Hepatocyte (in vitro differentiated cells): ENCODE measurements at regions not wholly inside any gene's neighbourhood (a gene's known extent, or its start where the extent isn't known, plus 50 kb on each side); places are given as distances from the start of the nearest gene placed in this dataset.
A peak's percentile ranks its signal among the peaks of the same experiment; 100 is the strongest.

Experiments
- DNase-seq: peaks from one replicate; pipeline ENCODE4 v3.0.0-alpha.2; 2016; ENCODE audit warnings: low spot score
- H2AFZ ChIP-seq: fragments of 200-600 bp; sonication (generic); 2 replicates; pipeline ENCODE4 v1.6.0; 2016; ENCODE audit warnings: antibody characterized with exemption, mild to moderate bottlenecking
- H3K27ac ChIP-seq: fragments of 200-600 bp; sonication (generic); 2 replicates; pipeline ENCODE4 v1.5.1; 2016; ENCODE audit warnings: mild to moderate bottlenecking
- H3K27me3 ChIP-seq: fragments of 200-600 bp; sonication (generic); 2 replicates; pipeline ENCODE4 v1.6.1; 2016
- H3K36me3 ChIP-seq: fragments of 200-600 bp; sonication (generic); replicated peaks from 2 replicates; pipeline ENCODE4 v1.5.1; 2016; ENCODE audit warnings: low read depth; ENCODE audit not compliant: insufficient read depth
- H3K4me1 ChIP-seq: fragments of 200-600 bp; sonication (generic); 2 replicates; pipeline ENCODE4 v1.5.1; 2016; ENCODE audit warnings: mild to moderate bottlenecking, moderate library complexity; ENCODE audit not compliant: insufficient read depth
- H3K4me2 ChIP-seq: fragments of 200-600 bp; sonication (generic); 2 replicates; pipeline ENCODE4 v1.6.0; 2016
- H3K4me3 ChIP-seq: fragments of 200-600 bp; sonication (generic); 2 replicates; pipeline ENCODE4 v1.5.1; 2016; ENCODE audit warnings: mild to moderate bottlenecking
- H3K79me2 ChIP-seq: fragments of 200-600 bp; sonication (generic); 2 replicates; pipeline ENCODE4 v1.6.0; 2017; ENCODE audit warnings: mild to moderate bottlenecking
- H3K9me2 ChIP-seq: fragments of 200-600 bp; sonication (generic); replicated peaks from 2 replicates; pipeline ENCODE4 v1.6.0; 2017; ENCODE audit warnings: mild to moderate bottlenecking; ENCODE audit not compliant: insufficient read depth
- H3K9me3 ChIP-seq: fragments of 200-600 bp; sonication (generic); 2 replicates; pipeline ENCODE4 v1.5.1; 2016; ENCODE audit warnings: low read depth, mild to moderate bottlenecking
- H4K20me1 ChIP-seq: fragments of 200-600 bp; sonication (generic); 2 replicates; pipeline ENCODE4 v1.6.0; 2016; ENCODE audit warnings: mild to moderate bottlenecking; ENCODE audit not compliant: insufficient read depth, poor library complexity, severe bottlenecking
- EZH2 ChIP-seq: fragments of 200-600 bp; sonication (generic); IDR thresholded peaks from 2 replicates; pipeline ENCODE4 v1.6.1; 2016; ENCODE audit warnings: antibody characterized with exemption, mild to moderate bottlenecking, borderline replicate concordance
- EZH2phosphoT487 ChIP-seq: fragments of 200-600 bp; sonication (generic); IDR thresholded peaks from one replicate; pipeline ENCODE4 v1.6.1; 2018; ENCODE audit warnings: antibody characterized with exemption, mild to moderate bottlenecking, low read depth, moderate library complexity; ENCODE audit not compliant: unreplicated experiment, severe bottlenecking
- WGBS: methylation state at CpG from one replicate; pipeline ENCODE4 v1.1.6; 2016; ENCODE audit warnings: low lambda C conversion rate; ENCODE audit errors: missing lambda C conversion rate; 5-methylcytosine and 5-hydroxymethylcytosine counted together
- TF ChIP-seq, protein P1 (sequence below): fragments of 200-600 bp; sonication (generic); IDR thresholded peaks from 2 replicates; pipeline ENCODE4 v1.5.1; 2016; ENCODE audit warnings: antibody characterized with exemption, mild to moderate bottlenecking; ENCODE audit not compliant: poor library complexity

DNA sequence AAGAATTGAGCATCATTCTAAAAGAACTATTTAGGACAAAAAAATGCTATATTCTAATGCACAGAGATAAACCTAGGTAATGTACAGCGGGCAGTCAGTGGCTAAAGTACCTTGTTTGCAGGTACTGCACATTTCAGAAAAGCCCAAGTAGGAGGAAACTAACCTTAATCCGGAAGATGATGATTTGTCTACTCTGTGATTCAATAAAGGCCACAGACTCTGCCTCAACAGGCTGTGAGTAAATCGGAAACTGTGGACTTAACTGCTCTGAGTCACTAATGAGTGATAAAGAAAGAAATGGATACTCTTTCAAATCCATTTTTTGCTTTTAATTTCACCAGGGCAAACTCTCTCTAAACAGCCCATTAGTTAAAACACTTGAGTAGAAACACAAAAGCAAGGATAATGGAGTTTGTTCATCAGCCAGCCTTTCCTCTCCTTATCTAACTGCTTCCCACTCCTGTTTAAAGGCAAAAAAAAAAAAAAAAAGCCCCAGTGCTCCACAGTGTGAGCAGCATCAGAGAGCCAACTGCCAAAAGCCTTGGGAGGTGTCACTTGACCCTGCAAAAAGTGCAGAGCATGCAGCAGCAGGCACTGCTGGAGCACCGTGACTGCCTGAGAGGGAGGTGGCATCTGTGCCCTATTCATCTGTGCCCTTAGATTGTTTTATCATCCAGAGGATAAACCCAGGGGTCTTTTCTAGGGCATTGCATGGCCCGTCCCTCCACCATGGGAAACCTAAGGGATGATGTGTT lies 187.7 kb downstream of the SATB1 start:
- Histone ChIP-seq H3K4me1 (peaks cover 6% of the 10 kb centered on the region), H3K27ac (no peak overlapping the region), H3K36me3 (no peaks in the 10 kb centered on the region), H3K4me2 (no peak overlapping the region), H3K27me3 (no peaks in the 10 kb centered on the region), H4K20me1 (no peaks in the 10 kb centered on the region), H3K4me3 (no peak overlapping the region), H3K79me2 (no peaks in the 10 kb centered on the region), H3K9me2 (no peaks in the 10 kb centered on the region), H3K9me3 (no peaks in the 10 kb centered on the region), H2AFZ (no peak overlapping the region)
- 62% methylated on average over 5 of the region's 5 CpGs for WGBS
- DNase-seq, result no peak
- TF ChIP-seq EZH2 (no peak), EZH2phosphoT487 (no peak)
- TF ChIP-seq, protein P1, sequence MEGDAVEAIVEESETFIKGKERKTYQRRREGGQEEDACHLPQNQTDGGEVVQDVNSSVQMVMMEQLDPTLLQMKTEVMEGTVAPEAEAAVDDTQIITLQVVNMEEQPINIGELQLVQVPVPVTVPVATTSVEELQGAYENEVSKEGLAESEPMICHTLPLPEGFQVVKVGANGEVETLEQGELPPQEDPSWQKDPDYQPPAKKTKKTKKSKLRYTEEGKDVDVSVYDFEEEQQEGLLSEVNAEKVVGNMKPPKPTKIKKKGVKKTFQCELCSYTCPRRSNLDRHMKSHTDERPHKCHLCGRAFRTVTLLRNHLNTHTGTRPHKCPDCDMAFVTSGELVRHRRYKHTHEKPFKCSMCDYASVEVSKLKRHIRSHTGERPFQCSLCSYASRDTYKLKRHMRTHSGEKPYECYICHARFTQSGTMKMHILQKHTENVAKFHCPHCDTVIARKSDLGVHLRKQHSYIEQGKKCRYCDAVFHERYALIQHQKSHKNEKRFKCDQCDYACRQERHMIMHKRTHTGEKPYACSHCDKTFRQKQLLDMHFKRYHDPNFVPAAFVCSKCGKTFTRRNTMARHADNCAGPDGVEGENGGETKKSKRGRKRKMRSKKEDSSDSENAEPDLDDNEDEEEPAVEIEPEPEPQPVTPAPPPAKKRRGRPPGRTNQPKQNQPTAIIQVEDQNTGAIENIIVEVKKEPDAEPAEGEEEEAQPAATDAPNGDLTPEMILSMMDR, result no peak

DNA sequence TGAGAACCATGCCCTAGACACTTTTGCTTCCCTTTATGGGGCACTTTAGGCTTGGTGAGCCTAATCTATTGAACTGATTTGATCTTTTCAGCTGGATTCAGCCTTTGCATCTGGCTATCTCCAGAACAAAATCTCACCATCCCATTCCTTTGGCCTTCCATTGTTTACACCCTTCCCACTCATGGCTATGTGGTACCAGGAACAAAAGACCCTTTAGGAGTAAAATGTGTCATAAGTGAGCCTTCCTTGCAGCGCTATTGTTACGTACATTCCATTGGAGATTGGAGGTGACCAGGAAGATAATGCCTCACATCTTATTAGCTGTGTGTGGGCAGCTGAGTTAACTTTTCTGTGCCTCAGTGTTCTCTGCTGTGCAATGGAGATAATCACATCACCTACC lies 188.4 kb downstream of the SATB1 start:
- Histone ChIP-seq H3K9me3 (no peaks in the 10 kb centered on the region), H3K79me2 (no peaks in the 10 kb centered on the region), H3K27me3 (no peaks in the 10 kb centered on the region), H3K36me3 (no peaks in the 10 kb centered on the region), H3K4me1 (peaks cover 6% of the 10 kb centered on the region), H3K4me2 (no peak overlapping the region), H4K20me1 (no peaks in the 10 kb centered on the region), H3K27ac (no peak overlapping the region), H2AFZ (no peak overlapping the region), H3K9me2 (no peaks in the 10 kb centered on the region), H3K4me3 (no peak overlapping the region)
- DNase-seq, result no peak
- TF ChIP-seq, protein P1, result no peak
- TF ChIP-seq EZH2phosphoT487, result no peak
- TF ChIP-seq EZH2, result no peak
- 81% methylated on average over 2 of the region's 2 CpGs for WGBS

DNA sequence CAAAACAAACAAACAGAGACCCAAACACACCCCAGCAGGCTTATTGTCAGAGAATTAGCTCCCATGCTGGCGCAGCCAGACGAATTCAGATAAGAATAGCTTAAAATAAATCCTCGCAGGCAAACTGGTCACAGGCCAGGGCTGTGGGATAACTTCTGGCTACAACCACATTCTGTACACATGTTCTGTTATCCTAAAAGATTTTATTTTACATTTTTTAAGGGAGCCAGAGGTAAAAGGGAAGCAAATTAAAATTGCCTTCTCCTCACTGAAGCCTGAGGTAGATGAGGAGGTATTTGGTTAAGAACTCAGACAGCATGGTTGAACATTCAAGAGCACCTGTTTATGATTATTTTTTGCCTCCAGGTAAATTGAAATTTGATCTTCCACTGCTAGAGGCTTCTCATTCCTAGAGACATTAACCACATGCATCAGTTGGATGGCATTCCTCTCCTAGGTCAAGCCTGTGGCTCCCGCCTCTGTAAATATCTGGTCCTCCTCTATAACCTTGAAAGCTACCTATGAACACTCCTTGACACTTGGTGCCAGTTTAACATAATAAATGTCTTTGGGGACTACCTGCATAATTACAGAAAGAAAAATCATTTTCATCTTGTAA lies 190.3 kb downstream of the SATB1 start:
- no peak overlapping the region for H3K27ac ChIP-seq
- TF ChIP-seq EZH2 (no peak), EZH2phosphoT487 (no peak)
- TF ChIP-seq, protein P1, result no peak
- peaks cover 6% of the 10 kb centered on the region for H3K4me1 ChIP-seq
- no peaks in the 10 kb centered on the region for H3K9me3 ChIP-seq
- H3K4me2 ChIP-seq, result peak overlapping the region; percentile 38
- 29% methylated on average over 4 of the region's 4 CpGs for WGBS
- no peaks in the 10 kb centered on the region for H3K36me3 ChIP-seq
- no peaks in the 10 kb centered on the region for H3K79me2 ChIP-seq
- no peak overlapping the region for H2AFZ ChIP-seq
- no peak for DNase-seq
- no peaks in the 10 kb centered on the region for H3K27me3 ChIP-seq
- H4K20me1 ChIP-seq, result no peaks in the 10 kb centered on the region
- no peaks in the 10 kb centered on the region for H3K9me2 ChIP-seq
- no peak overlapping the region for H3K4me3 ChIP-seq
